Mucosa of descending colon (tissue), 3 donors: ENCODE measurements at regions not wholly inside any gene's neighbourhood (a gene's known extent, or its start where the extent isn't known, plus 50 kb on each side); places are given as distances from the start of the nearest gene placed in this dataset.
A peak's percentile ranks its signal among the peaks of the same experiment; 100 is the strongest.

Experiments used
- ATAC-seq: fragments of 200-7000 bp; cut with Tn5 transposase; one replicate; pipeline ENCODE4 v1.9.1; 2020; ENCODE audit warnings: mild to moderate bottlenecking, moderate library complexity
- DNase-seq, 3 donors: peaks; one replicate each; pipeline ENCODE4 v3.0.0-alpha.2; 2020
- H3K36me3 ChIP-seq: fragments of 200-600 bp; one replicate; pipeline ENCODE4 v1.8.0; 2021; ENCODE audit warnings: low read depth, mild to moderate bottlenecking
- H3K4me1 ChIP-seq: fragments of 200-600 bp; one replicate; pipeline ENCODE4 v1.8.0; 2021; ENCODE audit warnings: low read depth, mild to moderate bottlenecking
- H3K4me3 ChIP-seq: fragments of 200-600 bp; one replicate; pipeline ENCODE4 v1.8.0; 2021; ENCODE audit warnings: mild to moderate bottlenecking
- H3K9me3 ChIP-seq: fragments of 200-600 bp; one replicate; pipeline ENCODE4 v1.8.0; 2021; ENCODE audit warnings: mild to moderate bottlenecking
- CTCF ChIP-seq: fragments of 200-600 bp; IDR thresholded peaks from one replicate; pipeline ENCODE4 v1.8.0; 2022; ENCODE audit warnings: antibody characterized with exemption, mild to moderate bottlenecking
- intact Hi-C, 2 donors: fragments of 100-400 bp; cut with DNase I in 1 of 2; cut with micrococcal nuclease in 1 of 2; formaldehyde crosslinking; loops; one replicate each; pipeline versions ENCODE4 v1.11.0 to v1.11.1; 2022; cut with DNase I, micrococcal nuclease
- donor health status: DM: no; HTN: no; CAD: no; lungs with moderate emphysema.
- donor health status: DM: no; HTN: no; CAD: no.
- donor health status: DM: no; HTN: yes; CAD: no.

GRCh38 chr4:33060674-33061542, 2340.7 kb downstream of the PCDH7 start:
- Histone ChIP-seq H3K9me3 (no peaks in the 10 kb centered on the region), H3K36me3 (no peaks in the 10 kb centered on the region), H3K4me3 (no peak overlapping the region), H3K4me1 (no peaks in the 10 kb centered on the region)
- intact Hi-C loops = no loop called here
- ATAC-seq = peak; percentile 80
- TF ChIP-seq CTCF = peak; percentile 54
- DNase-seq = peak in 2 of 3 donors; percentile 39 to 54

GRCh38 chr4:33061727-33062126, 2341.6 kb downstream of the PCDH7 start:
- H3K4me3 ChIP-seq = no peak overlapping the region
- DNase-seq = no peak
- H3K36me3 ChIP-seq = no peaks in the 10 kb centered on the region
- H3K9me3 ChIP-seq = no peaks in the 10 kb centered on the region
- H3K4me1 ChIP-seq = no peaks in the 10 kb centered on the region
- intact Hi-C loops = no loop called here
- no peak for TF ChIP-seq CTCF
- ATAC-seq = no peak

- ATAC-seq = no peak
- TF ChIP-seq CTCF = no peak
- Histone ChIP-seq H3K4me1 (no peaks in the 10 kb centered on the region), H3K9me3 (no peaks in the 10 kb centered on the region), H3K4me3 (no peak overlapping the region), H3K36me3 (no peaks in the 10 kb centered on the region)
- intact Hi-C loops = no loop called here
- no peak for DNase-seq
These were observed 2342.1 kb downstream of the PCDH7 start for GRCh38 chr4:33062155-33062806.

GRCh38 chr4:33063241-33063640, 2343.1 kb downstream of the PCDH7 start:
- H3K9me3 ChIP-seq = no peaks in the 10 kb centered on the region
- intact Hi-C loops = no loop called here
- H3K4me3 ChIP-seq = no peak overlapping the region
- DNase-seq = no peak
- ATAC-seq = no peak
- no peak for TF ChIP-seq CTCF
- no peaks in the 10 kb centered on the region for H3K36me3 ChIP-seq
- H3K4me1 ChIP-seq = no peaks in the 10 kb centered on the region

- intact Hi-C loops = no loop called here
- H3K36me3 ChIP-seq = no peaks in the 10 kb centered on the region
- H3K9me3 ChIP-seq = no peaks in the 10 kb centered on the region
- ATAC-seq = no peak
- TF ChIP-seq CTCF = no peak
- H3K4me3 ChIP-seq = no peak overlapping the region
- DNase-seq = no peak
- no peaks in the 10 kb centered on the region for H3K4me1 ChIP-seq
These were observed 2344.1 kb downstream of the PCDH7 start for GRCh38 chr4:33064238-33064637.
